ENCODE measurements at regions not wholly inside any gene's neighbourhood (a gene's known extent, or its start where the extent isn't known, plus 50 kb on each side); places are given as distances from the start of the nearest gene placed in this dataset.

DNA sequence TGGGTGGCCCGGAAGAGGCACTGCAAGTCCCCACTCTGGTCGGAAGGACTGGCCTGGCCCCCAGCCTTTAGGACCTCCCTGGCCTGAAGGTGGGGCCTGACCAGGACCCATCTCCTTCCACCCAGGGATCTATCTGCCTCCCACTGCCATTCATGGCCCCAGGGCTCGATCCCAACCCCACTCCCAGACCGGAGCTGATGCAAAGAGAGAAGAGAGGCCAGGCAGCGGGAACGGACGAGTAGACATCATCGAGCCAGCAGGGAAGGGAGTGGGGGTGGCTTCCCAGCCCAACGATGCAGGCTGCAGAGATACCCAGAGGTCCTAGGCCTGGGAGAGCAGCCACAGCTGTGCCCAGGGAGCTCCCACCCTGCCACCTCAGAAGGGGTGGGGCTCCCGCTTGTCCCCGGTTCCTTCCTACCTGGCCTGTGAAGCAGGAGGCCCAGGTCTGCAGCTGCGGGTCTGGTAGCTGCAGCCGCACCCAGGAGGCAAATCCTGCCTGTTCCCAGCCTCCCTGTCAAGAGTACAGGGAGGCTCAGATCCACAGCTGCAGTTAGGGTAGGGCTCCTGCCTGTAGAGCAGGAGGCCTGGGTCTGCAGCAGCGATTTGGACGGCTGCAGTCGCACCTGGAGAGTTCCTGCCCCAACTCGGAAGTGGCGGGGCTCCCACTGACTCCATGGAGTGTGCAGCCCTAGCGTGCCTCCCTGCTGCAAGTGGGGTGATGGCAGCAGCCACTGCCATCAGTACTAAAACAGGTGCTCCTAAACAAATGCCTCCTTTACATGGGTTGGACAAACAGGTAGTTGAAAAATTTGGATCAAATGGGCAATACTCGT lies 1151.0 kb upstream of the PHF14 start:
- TF ChIP-seq, protein P1, sequence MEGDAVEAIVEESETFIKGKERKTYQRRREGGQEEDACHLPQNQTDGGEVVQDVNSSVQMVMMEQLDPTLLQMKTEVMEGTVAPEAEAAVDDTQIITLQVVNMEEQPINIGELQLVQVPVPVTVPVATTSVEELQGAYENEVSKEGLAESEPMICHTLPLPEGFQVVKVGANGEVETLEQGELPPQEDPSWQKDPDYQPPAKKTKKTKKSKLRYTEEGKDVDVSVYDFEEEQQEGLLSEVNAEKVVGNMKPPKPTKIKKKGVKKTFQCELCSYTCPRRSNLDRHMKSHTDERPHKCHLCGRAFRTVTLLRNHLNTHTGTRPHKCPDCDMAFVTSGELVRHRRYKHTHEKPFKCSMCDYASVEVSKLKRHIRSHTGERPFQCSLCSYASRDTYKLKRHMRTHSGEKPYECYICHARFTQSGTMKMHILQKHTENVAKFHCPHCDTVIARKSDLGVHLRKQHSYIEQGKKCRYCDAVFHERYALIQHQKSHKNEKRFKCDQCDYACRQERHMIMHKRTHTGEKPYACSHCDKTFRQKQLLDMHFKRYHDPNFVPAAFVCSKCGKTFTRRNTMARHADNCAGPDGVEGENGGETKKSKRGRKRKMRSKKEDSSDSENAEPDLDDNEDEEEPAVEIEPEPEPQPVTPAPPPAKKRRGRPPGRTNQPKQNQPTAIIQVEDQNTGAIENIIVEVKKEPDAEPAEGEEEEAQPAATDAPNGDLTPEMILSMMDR (optimal IDR thresholded peaks at IDR 0.05 in 1 of 3, IDR thresholded peaks at IDR 0.05 in 1 of 3, conservative IDR thresholded peaks at IDR 0.05 in 1 of 3; ENCODE audit: extremely low read depth in 1 of 3, insufficient read depth in 2 of 3, low read length in 3 of 3) = no peak
- TF ChIP-seq EZH2 (IDR thresholded peaks at IDR 0.05; ENCODE audit: low read length) = no peak

Data from keratinocyte (primary cell).